ENCODE measurements at regions not wholly inside any gene's neighbourhood (a gene's known extent, or its start where the extent isn't known, plus 50 kb on each side); places are given as distances from the start of the nearest gene placed in this dataset.

- peak; percentile 83 for DNase-seq
Measured at GRCh38 chr6:127022302-127022701, 96.2 kb upstream of the RSPO3 start.

DNA sequence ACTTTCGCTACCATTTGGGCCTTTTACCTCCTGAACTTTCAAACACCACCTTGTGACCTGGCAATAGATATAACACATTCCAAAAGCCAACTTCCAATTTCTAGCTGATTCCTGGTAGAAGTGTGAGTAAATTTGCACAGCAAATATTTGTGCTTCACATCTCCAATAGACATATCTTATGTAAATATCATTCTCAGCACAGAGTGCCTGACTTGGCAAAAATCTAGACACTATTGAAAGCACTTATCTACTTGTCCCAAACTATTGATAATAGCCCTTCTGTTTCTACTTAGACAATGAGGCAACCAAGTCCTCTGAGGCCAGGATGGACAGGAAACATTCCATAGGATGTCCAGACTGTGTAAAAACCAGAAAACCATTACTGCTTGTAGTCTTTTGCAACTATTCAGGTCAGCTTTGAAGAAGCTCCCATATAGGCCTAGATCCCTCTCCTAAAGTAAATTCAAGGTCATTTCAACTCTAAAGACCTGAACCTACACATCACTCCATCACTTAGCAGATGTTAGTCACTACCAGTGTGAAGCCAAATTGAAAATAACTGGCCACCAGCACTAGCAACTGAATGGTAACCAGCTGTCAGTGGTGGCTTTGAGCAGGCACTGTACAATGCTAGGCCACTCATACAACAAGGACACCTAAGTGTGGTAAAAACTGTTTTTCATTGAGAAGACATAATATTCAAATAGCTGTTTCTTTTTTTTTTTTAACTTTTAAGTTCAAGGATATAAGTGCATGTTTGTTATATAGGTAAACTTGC, 95.3 kb upstream of the RSPO3 start:
- peak; percentile 74 for DNase-seq

- DNase-seq = no peak
Measured at GRCh38 chr6:127026247-127026646, 92.2 kb upstream of the RSPO3 start.

DNA sequence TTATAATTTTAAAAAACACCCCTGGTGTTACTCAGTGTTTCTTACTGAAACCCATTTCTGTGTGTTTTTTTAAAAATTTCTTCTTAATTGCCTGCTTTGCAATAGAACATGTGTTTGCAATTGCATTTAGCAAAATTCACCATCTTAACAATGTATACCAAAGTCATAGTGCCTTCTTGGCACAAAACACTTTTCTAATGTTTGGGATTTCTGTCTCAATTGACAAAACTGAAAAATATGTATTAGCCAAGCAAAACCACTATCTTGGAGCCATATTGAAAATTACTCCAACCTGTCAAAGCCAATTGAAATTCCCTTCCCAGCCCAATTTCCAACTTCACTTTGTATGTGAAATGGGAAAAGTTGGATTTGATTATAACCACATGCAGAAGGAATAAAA, 88.4 kb upstream of the RSPO3 start:
- DNase-seq = no peak

DNA sequence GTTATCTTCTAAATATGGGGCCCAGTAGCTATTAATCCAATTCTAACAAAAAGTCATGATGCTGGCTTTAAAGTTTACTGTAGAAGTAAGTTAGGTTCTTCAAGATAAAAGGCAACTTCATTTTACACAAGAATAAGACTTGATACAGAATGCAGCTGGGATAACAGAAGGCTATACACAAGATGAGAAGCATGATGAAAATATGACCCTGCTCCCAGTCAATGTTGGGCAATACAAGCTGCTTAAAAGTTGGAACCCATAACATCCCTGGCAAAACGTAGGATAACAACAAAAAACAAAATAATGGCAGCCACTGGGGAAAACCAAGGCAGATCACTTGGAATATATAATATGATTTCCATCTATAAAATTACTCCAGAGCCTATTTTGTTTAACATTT, 87.6 kb upstream of the RSPO3 start:
- no peak for DNase-seq

DNA sequence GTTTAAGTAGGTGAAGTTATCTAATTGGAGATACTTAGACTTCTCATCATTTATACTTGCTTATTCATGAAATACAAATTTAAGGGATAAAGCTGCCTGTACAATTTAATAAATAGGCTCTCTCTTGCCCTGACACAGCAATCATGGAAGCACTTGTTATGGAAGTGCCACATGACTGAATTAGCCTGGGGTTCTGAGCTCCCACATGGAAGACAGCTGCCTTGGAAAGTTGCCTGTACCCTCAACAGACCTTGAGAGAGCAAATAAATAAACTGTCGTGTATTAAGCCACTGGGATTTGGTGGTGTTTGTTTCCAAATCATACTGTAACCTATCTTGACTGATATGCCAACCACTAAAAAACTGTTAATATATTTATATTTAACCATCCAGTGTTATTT, 87.0 kb upstream of the RSPO3 start:
- peak; percentile 39 for DNase-seq

DNA sequence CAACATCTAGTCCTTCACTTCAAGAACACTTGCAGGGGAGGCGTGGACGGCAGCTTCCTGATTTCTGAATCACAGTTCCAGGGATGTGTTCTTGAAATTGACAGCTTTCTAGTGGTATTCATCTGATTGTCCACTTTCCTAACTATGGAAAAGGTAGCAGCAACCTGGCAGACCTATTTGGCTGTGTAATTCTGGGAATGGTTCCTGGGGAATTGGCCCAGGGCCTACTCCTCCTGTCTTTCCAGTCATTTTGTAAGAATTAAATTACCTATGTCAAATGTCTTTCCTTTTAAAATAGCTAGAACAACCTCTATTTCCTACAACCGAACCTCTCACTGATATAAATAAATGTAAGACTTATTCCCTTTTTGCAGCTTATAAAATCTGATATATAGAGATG, 85.5 kb upstream of the RSPO3 start:
- DNase-seq = no peak

- DNase-seq = no peak
Measured at GRCh38 chr6:127051571-127052260, 66.8 kb upstream of the RSPO3 start.

DNA sequence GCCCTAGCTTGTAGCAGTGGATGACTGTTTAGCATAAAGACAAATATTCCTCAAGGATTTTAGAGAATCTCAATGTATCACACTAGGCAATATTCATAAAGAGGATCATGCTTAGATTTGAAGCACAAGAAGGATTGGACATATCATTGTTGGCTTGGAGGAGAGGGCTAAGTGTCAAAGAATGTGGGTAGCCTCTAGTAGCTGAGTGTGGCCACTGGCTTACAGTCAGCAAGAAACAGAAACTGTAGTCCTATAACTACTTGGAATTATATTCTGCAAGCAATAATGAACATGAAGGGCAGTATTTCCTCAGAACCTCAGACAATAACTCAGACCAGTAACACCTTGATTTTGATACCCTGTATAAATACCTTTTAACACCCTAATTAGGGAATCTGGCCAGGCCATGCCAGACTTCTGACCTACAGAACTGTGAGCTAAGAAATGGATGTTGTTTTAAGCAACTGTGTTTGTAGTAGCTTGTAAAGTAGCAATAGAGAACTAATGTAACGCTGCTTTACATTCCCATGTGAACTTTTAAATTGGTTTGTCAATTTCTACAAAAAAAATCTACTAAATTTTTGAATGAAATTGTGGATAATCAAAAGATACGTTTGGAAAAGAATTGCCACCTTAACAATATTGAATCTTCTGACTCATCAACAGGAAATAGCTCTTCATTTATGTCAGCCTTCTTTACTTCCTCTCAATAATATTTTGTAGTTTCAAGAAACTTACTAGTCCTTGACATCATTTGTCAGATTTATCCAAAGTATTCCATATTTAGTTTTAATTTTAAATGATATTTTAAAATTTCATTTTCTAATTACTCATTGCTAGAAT, 65.2 kb upstream of the RSPO3 start:
- DNase-seq = peak; percentile 15

DNA sequence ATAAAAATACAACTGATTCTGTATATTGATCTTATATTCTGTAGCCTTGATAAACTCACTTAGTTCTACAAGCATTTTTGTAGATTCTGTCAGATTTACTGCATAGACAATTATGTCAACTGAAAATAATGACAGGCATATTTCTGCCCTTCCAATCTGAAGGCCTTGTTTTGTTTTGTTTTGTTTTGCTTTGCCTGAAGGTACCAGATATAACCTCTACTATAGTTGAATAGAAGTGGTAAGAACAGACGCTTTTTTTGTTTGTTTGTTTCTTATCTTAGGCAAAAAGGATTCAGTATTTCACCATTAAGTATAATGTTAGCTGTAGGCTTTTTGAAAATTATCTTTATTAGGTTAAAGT, 64.6 kb upstream of the RSPO3 start:
- no peak for DNase-seq

- DNase-seq = no peak
Measured at GRCh38 chr6:127058027-127058426, 60.4 kb upstream of the RSPO3 start.

- no peak for DNase-seq
Measured at GRCh38 chr6:127058936-127059335, 59.5 kb upstream of the RSPO3 start.
